HG03135 (cell line): ENCODE measurements at regions not wholly inside any gene's neighbourhood (a gene's known extent, or its start where the extent isn't known, plus 50 kb on each side); places are given as distances from the start of the nearest gene placed in this dataset.

Source experiments
- ATAC-seq: cut with Tn5 transposase; IDR thresholded peaks from one replicate; pipeline ENCODE4 v1.9.1; 2021; ENCODE audit warnings: mild to moderate bottlenecking, moderate library complexity; ENCODE audit not compliant: unreplicated experiment

GRCh38 chr18:64888956-64889355, 740.1 kb upstream of the LINC00305 start:
- ATAC-seq = no peak

DNA sequence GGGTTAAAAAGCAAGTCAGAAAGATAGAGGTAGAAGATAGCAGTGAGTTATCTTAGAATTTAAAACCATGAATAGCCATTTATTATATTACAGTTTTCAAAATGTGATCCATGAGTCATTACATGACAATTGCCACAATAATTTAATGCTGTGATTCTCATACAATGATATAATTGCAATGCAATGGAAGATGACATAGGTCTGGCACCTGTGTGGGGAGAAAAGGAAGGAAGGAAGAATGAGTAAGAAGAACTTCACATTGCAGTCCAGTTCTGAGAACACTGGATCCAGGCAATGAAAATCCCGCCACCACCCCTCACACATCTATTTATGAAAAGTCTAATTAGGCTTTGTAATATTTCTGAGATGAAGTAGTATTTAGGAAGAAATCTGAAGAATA, 738.1 kb upstream of the LINC00305 start:
- no peak for ATAC-seq

GRCh38 chr18:64882896-64883295, 734.0 kb upstream of the LINC00305 start:
- no peak for ATAC-seq

GRCh38 chr18:64876833-64877232, 727.9 kb upstream of the LINC00305 start:
- no peak for ATAC-seq

GRCh38 chr18:64872710-64873458, 724.0 kb upstream of the LINC00305 start:
- no peak for ATAC-seq

- no peak for ATAC-seq
Measured at GRCh38 chr18:64854112-64854511, 705.2 kb upstream of the LINC00305 start.

DNA sequence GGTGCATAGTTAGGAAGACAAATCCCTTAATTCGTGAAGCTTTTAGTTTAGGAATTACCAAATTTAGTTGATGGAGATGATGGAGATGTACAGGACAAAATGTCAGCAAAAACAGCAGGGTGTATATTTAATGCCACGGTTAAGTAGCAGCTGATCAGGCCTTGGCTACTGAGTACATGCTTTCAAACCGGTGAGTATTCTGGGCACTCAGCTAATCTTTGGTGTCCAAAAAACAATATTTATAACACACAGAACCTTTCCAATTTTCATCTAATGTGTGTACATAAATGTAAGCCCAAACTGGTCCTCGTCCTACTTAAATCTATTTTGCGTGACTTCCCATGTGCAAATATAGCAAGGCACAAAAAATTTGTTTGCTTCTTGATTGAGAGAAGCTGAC, 703.4 kb upstream of the LINC00305 start:
- no peak for ATAC-seq

DNA sequence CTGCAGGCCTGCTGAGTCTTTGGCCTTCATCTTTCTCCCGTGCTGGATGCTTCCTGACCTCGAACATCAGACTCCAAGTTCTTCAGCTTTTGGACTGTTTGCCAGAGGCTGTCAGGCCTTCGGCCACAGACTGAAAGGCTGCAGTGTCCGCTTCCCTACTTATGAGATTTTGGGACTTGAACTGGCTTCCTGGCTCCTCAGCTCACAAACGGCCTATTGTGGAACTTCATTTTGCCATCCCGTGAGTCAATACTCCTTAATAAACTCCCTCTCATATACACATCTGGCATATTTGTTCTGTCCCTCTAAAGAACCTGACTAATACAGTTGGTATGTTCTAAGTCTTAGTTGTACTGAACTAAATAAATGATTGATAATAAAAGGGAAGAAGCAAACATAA, 702.8 kb upstream of the LINC00305 start:
- no peak for ATAC-seq

GRCh38 chr18:64850791-64851190, 701.9 kb upstream of the LINC00305 start:
- no peak for ATAC-seq

DNA sequence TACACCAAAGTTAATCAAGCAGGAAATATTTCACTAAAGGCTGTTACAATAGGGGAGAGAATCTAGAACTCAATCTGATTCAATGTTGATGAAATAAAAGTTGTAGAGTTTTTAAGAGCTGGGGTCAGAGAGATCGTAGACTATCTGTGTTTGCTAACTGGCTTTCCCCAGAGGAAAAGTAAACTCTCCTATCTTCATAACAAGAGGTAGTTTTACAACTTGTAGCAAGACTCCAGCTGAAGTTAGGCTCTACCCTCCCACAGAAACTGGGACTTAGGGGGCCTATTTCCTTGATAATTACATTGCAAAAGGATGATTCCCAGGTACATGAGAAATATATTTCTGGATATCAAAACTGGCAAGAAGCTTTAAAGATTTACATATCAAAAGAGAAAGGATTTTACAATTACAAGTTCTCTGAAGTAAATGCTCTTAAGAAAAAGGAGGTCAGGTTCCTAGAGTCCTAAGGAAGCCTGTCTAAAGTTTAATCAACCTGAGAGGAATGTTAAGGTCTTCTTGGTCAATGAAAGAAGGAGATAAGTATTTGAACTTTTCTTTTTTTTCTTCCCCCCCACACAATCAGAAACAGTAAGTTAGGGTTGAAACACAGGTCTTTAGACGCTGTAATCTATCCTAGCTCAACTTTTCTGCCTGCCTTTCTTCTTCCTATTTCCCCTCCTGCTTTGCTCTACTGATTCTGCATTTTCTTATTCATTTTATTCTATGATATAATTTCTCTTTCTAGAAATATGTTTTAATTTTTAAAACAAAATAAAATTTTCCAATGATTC, 692.2 kb upstream of the LINC00305 start:
- no peak for ATAC-seq

DNA sequence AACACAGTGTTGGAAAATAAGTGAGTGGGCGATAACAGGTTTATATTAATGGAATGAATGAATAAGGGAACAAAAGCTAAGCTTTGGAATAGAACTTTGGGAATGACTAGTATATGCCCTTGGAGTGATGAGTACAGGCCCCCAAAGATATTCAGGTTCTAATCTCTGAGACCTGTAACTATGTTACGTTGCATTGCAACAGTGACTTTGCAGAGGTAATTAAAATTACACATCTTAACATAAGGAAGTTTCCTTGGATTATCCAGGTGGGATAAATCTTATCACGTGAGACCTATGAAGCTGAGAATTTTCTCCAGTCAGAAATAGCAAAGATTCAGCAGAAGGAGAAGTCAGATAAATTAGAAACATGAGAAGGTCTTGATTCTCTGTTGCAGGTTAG, 661.5 kb upstream of the LINC00305 start:
- ATAC-seq = no peak

DNA sequence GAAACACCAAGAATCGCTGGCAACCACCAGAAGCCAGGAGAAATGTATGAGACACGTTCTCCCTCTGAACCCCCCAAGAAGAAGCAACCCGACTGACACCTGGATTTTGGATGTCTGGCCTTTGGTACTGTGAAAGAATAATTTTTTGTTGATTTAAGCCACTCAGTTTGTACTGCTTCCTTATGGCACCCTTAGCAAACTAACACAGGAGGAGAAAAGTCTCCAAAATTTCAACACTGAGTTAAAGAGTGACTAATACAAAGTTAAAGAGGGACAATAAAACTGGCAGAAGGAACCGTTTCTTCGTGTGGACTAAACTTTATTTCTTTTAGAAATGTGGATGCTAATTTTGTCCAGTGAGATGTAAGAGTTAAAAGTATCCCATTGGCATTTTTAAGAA, 660.9 kb upstream of the LINC00305 start:
- no peak for ATAC-seq

GRCh38 chr18:64807560-64807959, 658.7 kb upstream of the LINC00305 start:
- no peak for ATAC-seq

GRCh38 chr18:64806691-64807090, 657.8 kb upstream of the LINC00305 start:
- no peak for ATAC-seq

- ATAC-seq = no peak
Measured at GRCh38 chr18:64806232-64806631, 657.3 kb upstream of the LINC00305 start.

DNA sequence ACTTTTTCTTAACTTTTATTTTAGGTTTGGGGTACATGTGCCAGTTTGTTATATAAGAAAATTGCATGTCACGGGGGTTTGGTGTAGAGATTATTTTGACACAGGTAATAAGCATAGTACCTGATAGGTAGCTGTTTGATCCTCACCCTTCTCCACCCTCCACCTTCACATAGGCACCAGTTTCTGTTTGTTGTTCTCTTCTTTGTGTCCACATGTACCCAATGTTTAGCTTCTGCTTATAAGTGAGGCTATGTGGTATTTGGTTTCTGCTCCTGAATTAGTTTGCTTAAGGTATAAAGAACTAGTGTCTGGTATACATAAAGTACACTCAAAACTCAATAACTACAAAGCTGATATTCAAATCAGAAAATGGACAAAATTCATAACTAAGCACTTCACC, 654.6 kb upstream of the LINC00305 start:
- ATAC-seq = no peak

DNA sequence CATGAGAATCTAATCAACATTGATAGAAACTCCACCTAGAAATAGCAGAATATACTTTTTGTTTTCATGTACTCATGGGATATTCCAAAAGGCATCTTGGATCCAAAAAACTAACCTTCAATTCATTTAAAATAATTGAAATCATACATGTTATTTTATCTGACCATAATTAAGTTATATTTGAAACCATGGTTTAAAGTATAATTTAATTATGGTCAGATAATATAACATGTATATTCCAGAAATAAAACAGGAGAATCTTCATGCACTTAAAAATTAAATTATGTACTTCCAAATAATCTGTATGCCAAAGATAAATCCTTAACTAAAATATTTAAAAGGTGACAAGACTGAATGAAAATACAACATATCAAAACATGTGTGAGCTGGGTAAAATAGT, 651.3 kb upstream of the LINC00305 start:
- no peak for ATAC-seq

GRCh38 chr18:64799376-64799775, 650.5 kb upstream of the LINC00305 start:
- no peak for ATAC-seq

GRCh38 chr18:64791236-64791635, 642.3 kb upstream of the LINC00305 start:
- ATAC-seq = no peak

- ATAC-seq = no peak
Measured at GRCh38 chr18:64785686-64786085, 636.8 kb upstream of the LINC00305 start.

GRCh38 chr18:64777556-64777955, 628.7 kb upstream of the LINC00305 start:
- no peak for ATAC-seq

GRCh38 chr18:64765908-64766307, 617.0 kb upstream of the LINC00305 start:
- ATAC-seq = no peak
